Caco-2 (cell line): ENCODE measurements at regions not wholly inside any gene's neighbourhood (a gene's known extent, or its start where the extent isn't known, plus 50 kb on each side); places are given as distances from the start of the nearest gene placed in this dataset.

Source experiments
- BruUV-seq: library from RNA; stranded (reverse); fragments of 400-500 nt; replicated peaks from 2 replicates; lab custom pipeline; 2021; lab: Mats Ljungman, UMichigan
- CTCF ChIA-PET: fragments of 300-600 bp; sonication (Branson Sonifier 250); formaldehyde crosslinking; loops from one replicate; lab custom pipeline; 2022; ENCODE audit warnings: antibody characterized with exemption; lab: Charles Lee
- POLR2A ChIA-PET: fragments of 300-600 bp; sonication (Branson Sonifier 250); formaldehyde crosslinking; loops from one replicate; lab custom pipeline; 2022; ENCODE audit warnings: antibody characterized with exemption; lab: Charles Lee
- DNase-seq, 2 experiments: peaks; one replicate each; pipeline versions ENCODE4 v3.0.0 to v3.0.0-alpha.2; 2020 to 2022
- H3K27me3 ChIP-seq: replicated peaks from 2 replicates; pipeline ENCODE4 v1.6.0; 2011; ENCODE audit warnings: low read length; ENCODE audit not compliant: control insufficient read depth, insufficient read depth
- H3K36me3 ChIP-seq: 2 replicates; pipeline ENCODE4 v1.5.1; 2011; ENCODE audit warnings: low read length; ENCODE audit not compliant: control insufficient read depth, insufficient read depth
- H3K4me1 ChIP-seq: fragments of 250-450 bp; sonication (Bioruptor Pico); 2 replicates; pipeline ENCODE4 v1.5.1; 2020; ENCODE audit warnings: mild to moderate bottlenecking
- H3K4me3 ChIP-seq: 2 replicates; pipeline ENCODE4 v1.5.1; 2011; ENCODE audit warnings: low read depth, mild to moderate bottlenecking, control low read depth, low read length
- H3K9me3 ChIP-seq: fragments of 250-450 bp; sonication (Bioruptor Pico); 2 replicates; pipeline ENCODE4 v1.5.1; 2020; ENCODE audit warnings: mild to moderate bottlenecking, moderate library complexity
- H3K27ac Mint-ChIP-seq: one replicate; pipeline ENCODE4 v1.8.0; 2022; ENCODE audit warnings: mixed read lengths; ENCODE audit not compliant: unreplicated experiment
- H3K27me3 Mint-ChIP-seq: one replicate; pipeline ENCODE4 v1.8.0; 2022; ENCODE audit warnings: mixed read lengths; ENCODE audit not compliant: insufficient read depth, unreplicated experiment
- H3K36me3 Mint-ChIP-seq: one replicate; pipeline ENCODE4 v1.8.0; 2022; ENCODE audit warnings: mild to moderate bottlenecking, mixed read lengths; ENCODE audit not compliant: insufficient read depth, unreplicated experiment
- H3K4me1 Mint-ChIP-seq: one replicate; pipeline ENCODE4 v1.8.0; 2022; ENCODE audit warnings: low read depth, mixed read lengths; ENCODE audit not compliant: unreplicated experiment
- H3K4me3 Mint-ChIP-seq: one replicate; pipeline ENCODE4 v1.8.0; 2022; ENCODE audit warnings: mild to moderate bottlenecking, moderate library complexity, mixed read lengths; ENCODE audit not compliant: unreplicated experiment
- H3K9me3 Mint-ChIP-seq: one replicate; pipeline ENCODE4 v1.8.0; 2022; ENCODE audit warnings: mixed read lengths; ENCODE audit not compliant: unreplicated experiment
- intact Hi-C: fragments of 100-400 bp; cut with micrococcal nuclease; formaldehyde crosslinking; loops from one replicate; pipeline ENCODE4 v1.10.0; 2022; ENCODE audit not compliant: unreplicated experiment
- TF ChIP-seq, protein P1 (sequence below), 2 experiments: fragments of 200-600 bp in 1 of 2; IDR thresholded peaks; 1 replicate in 1 of 2; 2 replicates in 1 of 2; pipeline versions ENCODE4 v1.5.1 to v1.8.0; 2011 to 2022; ENCODE audit warnings: antibody characterized with exemption in 1 of 2, control low read depth in 1 of 2, inconsistent platforms in 1 of 2, low read depth in 1 of 2, low read length in 1 of 2, mild to moderate bottlenecking in 1 of 2, moderate library complexity in 1 of 2; ENCODE audit not compliant: insufficient read depth in 1 of 2, severe bottlenecking in 1 of 2, unreplicated experiment in 1 of 2

DNA sequence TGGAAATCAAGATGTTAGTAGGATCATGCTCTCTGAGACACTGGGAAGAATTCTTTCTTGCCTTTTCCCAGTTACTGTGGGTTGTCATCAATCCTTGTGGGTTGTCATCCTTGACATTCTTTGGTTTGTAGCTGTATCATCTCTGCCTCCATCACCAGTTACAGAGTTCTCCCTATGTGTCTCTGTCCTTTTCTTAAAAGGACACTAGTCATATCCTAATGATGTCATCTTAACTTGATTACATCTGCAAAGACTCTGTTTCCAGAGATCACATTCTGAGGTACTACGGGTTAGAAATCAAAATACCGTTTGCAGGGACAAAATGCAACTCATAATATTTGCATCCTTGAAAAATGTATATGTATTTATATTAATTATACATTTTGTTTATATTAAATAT lies 500.4 kb downstream of the ZBBX start:
- ChIA-PET CTCF (no interaction called here), POLR2A (no interaction called here)
- no TSS peak for BruUV-seq
- no peak for DNase-seq
- Histone ChIP-seq H3K27me3 (no peaks in the 10 kb centered on the region), H3K4me1 (no peaks in the 10 kb centered on the region), H3K4me3 (no peak overlapping the region), H3K36me3 (no peaks in the 10 kb centered on the region), H3K9me3 (no peaks in the 10 kb centered on the region)
- Mint-ChIP-seq H3K27ac (no peak overlapping the region), H3K36me3 (no peaks in the 10 kb centered on the region), H3K27me3 (no peaks in the 10 kb centered on the region), H3K9me3 (no peaks in the 10 kb centered on the region), H3K4me1 (no peaks in the 10 kb centered on the region), H3K4me3 (no peak overlapping the region)
- TF ChIP-seq, protein P1, sequence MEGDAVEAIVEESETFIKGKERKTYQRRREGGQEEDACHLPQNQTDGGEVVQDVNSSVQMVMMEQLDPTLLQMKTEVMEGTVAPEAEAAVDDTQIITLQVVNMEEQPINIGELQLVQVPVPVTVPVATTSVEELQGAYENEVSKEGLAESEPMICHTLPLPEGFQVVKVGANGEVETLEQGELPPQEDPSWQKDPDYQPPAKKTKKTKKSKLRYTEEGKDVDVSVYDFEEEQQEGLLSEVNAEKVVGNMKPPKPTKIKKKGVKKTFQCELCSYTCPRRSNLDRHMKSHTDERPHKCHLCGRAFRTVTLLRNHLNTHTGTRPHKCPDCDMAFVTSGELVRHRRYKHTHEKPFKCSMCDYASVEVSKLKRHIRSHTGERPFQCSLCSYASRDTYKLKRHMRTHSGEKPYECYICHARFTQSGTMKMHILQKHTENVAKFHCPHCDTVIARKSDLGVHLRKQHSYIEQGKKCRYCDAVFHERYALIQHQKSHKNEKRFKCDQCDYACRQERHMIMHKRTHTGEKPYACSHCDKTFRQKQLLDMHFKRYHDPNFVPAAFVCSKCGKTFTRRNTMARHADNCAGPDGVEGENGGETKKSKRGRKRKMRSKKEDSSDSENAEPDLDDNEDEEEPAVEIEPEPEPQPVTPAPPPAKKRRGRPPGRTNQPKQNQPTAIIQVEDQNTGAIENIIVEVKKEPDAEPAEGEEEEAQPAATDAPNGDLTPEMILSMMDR (IDR thresholded peaks at IDR 0.05; ENCODE audit: insufficient read depth in 1 of 2, low read depth in 1 of 2, low read length in 1 of 2, severe bottlenecking in 1 of 2, unreplicated experiment in 1 of 2) = no peak
- intact Hi-C loops = no loop called here

DNA sequence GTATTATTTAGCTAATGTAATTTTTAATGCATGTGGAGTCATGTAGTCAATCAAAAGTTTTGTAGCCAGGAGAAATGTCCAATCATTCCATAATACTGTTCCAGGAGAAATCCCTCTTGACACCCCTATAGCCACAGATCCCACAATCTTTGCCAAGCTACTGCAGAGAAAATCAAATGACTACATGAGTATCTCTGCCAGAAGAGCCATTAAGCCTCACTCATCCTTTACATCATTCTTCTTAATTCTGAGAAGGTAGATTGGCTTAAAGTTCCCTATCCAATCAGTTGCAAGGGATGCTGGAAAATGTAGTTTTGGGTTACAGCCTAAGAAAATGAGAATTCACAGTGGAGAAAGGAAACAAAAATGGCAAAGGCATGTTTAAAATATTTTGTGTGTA lies 502.1 kb downstream of the ZBBX start:
- no TSS peak for BruUV-seq
- intact Hi-C loops = no loop called here
- Histone ChIP-seq H3K27me3 (no peaks in the 10 kb centered on the region), H3K4me1 (no peaks in the 10 kb centered on the region), H3K4me3 (no peak overlapping the region), H3K9me3 (no peaks in the 10 kb centered on the region), H3K36me3 (no peaks in the 10 kb centered on the region)
- POLR2A ChIA-PET = no interaction called here
- H3K4me1 Mint-ChIP-seq = no peaks in the 10 kb centered on the region
- TF ChIP-seq, protein P1 (IDR thresholded peaks at IDR 0.05; ENCODE audit: insufficient read depth in 1 of 2, low read depth in 1 of 2, low read length in 1 of 2, severe bottlenecking in 1 of 2, unreplicated experiment in 1 of 2) = no peak
- no peak for DNase-seq
- H3K9me3 Mint-ChIP-seq = no peaks in the 10 kb centered on the region
- CTCF ChIA-PET = no interaction called here
- no peaks in the 10 kb centered on the region for H3K36me3 Mint-ChIP-seq
- H3K4me3 Mint-ChIP-seq = no peak overlapping the region
- H3K27me3 Mint-ChIP-seq = no peaks in the 10 kb centered on the region
- H3K27ac Mint-ChIP-seq = no peak overlapping the region

GRCh38 chr3:166864473-166865467 lies 515.3 kb downstream of the ZBBX start:
- Histone ChIP-seq H3K27me3 (no peaks in the 10 kb centered on the region), H3K4me1 (no peaks in the 10 kb centered on the region), H3K9me3 (no peaks in the 10 kb centered on the region), H3K36me3 (no peaks in the 10 kb centered on the region), H3K4me3 (no peak overlapping the region)
- Mint-ChIP-seq H3K27me3 (no peaks in the 10 kb centered on the region), H3K4me1 (no peaks in the 10 kb centered on the region), H3K4me3 (no peak overlapping the region), H3K9me3 (no peaks in the 10 kb centered on the region), H3K36me3 (no peaks in the 10 kb centered on the region), H3K27ac (no peak overlapping the region)
- ChIA-PET CTCF (no interaction called here), POLR2A (no interaction called here)
- intact Hi-C loops = no loop called here
- TF ChIP-seq, protein P1 (IDR thresholded peaks at IDR 0.05; ENCODE audit: insufficient read depth in 1 of 2, low read depth in 1 of 2, low read length in 1 of 2, severe bottlenecking in 1 of 2, unreplicated experiment in 1 of 2) = no peak
- BruUV-seq = no TSS peak
- DNase-seq = no peak
